ENCODE measurements at regions not wholly inside any gene's neighbourhood (a gene's known extent, or its start where the extent isn't known, plus 50 kb on each side); places are given as distances from the start of the nearest gene placed in this dataset.

GRCh38 chr1:71191520-71191919 is 110.7 kb upstream of the ZRANB2 start:
- TF ChIP-seq POLR2A (IDR thresholded peaks at IDR 0.05) (no peak), CTCF (IDR thresholded peaks at IDR 0.05) (no peak), EP300 (IDR thresholded peaks at IDR 0.05) (no peak), POLR2AphosphoS5 (IDR thresholded peaks at IDR 0.05) (no peak)
